CD4-positive, alpha-beta T cell treated with Interleukin-12 subunit alpha and Interleukin-12 subunit beta, for 1 hour (primary cell): ENCODE measurements at regions not wholly inside any gene's neighbourhood (a gene's known extent, or its start where the extent isn't known, plus 50 kb on each side); places are given as distances from the start of the nearest gene placed in this dataset.

Experiments used
- DNase-seq: peaks from one replicate; pipeline ENCODE4 v3.0.0-alpha.2; 2020

DNA sequence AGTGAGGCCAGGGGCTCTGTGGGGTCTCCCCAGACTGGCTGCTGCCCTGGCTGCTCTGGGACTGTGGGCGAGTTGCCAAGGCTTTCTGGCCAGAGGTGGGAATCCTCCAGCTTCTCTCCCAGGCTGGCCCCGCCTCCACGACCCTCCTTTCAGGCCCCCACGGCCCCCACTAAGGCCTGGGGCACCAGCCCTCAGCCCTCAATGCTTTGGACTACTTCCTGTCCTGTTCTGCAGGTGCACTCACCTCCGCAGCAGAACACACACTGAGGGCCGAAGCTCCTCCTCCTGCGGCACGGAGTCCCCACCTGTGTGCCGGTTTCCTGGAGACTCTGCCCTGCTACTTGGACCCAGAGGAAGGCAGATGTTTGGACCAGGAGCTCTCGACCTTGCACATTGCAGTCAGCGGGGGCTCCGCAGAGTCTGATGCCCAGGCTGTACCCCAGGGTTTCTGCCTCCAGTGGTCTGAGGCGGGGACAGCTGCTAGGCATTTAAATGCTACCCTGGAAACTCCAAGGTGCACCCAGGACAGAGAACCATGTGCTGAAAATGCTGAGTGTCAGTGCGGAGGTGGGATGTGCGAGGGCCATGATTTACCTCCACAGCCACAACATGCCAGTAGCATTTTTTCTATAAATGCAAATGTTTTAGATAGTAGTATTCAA, 223.8 kb downstream of the IRF8 start:
- no peak for DNase-seq

DNA sequence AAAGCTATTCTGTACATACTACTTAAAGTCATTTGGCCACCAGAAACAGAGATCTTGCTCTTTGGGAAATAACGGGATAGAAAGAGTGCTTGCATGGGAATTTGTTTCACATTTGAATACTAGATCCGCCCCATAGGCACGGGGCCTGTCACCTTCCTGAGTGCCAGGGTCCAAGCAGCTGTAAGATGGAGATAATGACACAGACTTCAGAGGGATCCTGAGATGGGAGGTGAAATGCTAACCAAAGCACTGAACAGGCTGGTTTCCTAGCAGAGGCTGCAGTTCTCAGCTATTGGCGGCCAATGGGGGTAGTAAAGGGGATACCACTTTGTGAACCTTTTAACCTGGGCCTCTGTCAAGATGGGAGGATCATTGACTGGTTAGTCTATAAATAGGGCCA, 225.4 kb downstream of the IRF8 start:
- DNase-seq: no peak

DNA sequence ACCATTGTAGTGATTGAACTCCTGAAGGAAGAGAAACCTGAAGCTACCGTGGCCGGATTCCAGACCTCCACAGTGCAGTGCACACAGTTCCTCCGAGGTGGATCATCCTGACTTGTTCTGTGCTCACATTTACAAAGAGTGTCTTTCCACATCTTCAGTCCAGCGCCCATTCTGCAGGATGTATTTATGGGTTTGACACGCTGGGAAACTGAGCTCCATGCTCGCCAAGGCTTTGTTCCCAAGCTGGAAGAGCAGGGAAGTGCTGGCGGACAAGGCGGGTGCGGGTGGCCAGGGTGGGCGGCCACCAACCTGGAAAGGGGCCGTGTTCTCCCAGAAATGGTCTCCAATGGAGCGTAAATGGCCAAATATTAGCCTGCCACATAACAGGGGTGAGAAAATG, 227.9 kb downstream of the IRF8 start:
- DNase-seq: no peak

DNA sequence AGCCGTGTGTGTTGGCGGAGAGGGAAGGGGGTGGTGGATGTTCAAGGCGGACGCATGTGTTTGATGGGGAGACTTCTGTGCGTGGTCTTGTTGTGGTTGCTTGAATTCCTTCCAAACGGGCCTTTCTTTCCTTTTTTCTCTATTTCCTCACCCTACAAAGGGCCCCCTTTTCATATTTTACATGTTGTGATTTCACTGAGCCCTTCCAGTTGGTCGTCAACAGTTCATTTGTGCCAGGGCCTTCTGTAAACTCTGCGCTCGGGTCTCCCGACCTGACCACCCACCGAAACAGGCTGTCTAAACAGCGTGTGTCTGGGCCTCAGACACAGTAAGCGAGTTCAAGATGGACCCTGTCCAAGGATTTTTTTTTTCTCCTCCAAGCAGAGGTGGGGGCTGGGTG, 228.4 kb downstream of the IRF8 start:
- no peak for DNase-seq

DNA sequence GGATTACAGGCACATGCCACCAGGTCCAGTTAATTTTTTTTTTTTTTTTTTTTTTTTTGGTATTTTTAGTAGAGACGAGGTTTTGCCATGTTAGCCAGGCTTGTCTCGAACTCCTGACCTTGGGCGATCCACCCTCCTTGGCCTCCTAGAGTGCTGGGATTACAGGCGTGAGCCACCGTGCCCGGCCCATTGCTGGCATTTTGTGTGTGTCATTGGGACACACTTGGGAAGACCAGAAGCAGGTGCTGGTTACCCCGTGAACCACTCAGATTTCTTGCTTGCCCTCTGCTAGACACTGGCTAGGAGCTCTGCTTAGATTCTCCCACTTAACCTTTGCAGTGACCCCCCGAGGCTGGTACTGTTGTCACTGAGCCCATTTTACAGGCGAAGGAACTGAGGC, 229.3 kb downstream of the IRF8 start:
- DNase-seq: no peak

DNA sequence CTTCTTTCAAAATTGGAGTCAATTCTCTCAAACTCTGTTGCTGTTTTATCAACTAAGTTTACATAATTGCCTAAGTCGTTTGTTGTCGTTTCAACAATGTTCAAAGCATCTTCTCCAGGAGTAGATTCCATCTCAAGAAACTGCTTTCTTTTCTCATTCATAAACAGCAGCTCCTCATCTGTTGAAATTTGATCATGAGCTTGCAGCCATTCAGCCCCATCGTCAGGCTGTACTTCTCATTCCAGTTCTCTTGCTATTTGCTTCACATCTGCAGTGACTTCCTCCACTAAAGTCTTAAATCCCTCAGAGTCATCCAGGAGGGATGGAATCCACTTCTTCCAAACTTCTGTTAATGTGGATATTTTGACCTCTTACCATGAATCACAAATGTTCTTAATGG, 230.6 kb downstream of the IRF8 start:
- no peak for DNase-seq

DNA sequence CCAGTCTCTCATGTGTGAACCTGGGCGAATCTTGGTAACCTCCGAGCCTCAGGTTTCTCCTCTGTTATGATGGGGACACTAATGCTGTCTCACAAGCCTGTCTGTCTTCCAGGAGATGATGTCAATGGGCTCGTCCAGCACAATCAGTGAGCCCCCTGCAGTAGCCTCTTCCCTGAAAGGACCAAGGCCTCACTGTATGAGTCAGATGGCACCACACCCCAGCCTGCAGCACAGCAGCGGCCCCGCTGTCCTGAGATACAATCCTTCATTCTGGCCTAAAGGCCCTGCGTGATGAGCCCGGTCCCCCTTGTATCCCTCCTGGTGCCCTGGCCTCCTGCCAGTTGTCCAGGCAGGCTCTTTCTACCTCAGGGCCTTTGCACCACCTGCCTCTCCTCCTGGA, 234.4 kb downstream of the IRF8 start:
- no peak for DNase-seq

DNA sequence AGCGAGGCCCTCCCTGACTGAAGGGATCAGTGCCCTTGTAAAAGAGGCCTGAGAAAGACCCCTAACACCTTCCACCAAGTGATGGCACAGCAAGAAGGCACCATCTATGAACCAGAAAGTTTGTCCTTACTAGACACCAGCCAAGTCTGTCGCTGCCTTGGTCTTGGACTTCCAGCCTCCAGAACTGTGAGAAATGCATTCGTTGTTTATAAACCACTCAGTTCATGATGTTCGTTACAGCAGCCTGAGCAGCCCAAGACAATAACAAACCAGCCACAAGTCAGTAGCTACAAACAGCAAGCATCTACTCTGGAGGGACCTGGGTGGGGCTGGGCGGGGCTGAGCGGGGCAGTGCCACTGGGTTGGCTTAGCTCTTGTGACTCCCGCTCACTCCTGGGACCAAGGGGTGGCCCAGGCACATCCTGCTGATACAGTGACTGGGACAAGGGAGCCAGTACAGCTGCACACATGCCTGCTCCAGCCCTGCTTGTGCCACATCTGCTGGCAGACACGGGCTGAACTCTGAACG, 234.9 kb downstream of the IRF8 start:
- DNase-seq: no peak

DNA sequence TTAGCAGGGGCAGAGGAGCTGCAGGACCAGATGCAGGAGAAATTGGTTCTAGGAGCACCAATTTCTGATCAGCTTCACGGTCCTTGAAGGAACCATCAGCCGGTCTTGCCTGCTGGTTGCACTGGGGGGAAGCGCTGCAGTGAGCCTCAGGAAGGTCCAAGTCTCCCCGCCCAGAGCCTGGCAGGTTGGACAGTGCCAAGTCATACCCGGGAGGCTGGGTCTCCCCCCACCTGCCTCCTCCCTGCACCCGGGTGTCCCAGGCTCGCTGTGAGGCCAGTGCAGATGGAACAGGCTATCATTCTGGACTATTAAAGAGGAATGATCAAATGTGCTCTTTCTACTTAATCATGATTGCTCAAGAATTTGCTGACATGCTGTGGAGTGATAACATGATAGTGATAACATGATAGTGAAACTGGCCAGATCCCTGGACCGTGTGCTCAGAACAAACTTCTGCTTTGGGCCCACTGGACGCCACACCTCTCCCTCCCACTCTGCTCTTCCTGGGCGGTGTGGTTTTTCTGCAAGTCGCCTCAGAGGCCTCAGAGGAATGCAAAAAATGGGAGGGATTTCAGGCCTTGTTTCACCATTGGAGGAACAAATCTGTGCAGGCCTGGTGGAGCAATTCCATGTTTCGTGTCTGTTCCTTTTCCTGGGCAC, 236.0 kb downstream of the IRF8 start:
- DNase-seq: no peak

DNA sequence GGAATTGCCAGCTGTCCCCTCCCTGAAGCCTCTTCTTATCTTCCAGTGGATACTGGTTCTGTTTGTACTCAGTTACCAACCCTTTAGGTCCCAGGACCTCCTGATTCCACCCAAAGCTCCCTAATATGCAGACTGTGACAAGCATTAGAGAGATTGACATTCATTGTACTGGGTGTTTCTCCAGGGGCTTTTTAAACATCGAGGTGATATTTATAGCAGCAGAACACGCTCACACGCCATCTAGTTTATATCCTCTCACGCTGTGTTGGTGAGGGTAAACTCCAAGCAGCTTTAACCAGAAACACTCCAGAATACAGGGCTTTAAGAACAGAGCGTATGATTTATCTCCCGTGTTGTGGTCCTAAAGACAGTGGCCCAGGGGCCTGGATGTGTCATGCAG, 238.4 kb downstream of the IRF8 start:
- DNase-seq: no peak

DNA sequence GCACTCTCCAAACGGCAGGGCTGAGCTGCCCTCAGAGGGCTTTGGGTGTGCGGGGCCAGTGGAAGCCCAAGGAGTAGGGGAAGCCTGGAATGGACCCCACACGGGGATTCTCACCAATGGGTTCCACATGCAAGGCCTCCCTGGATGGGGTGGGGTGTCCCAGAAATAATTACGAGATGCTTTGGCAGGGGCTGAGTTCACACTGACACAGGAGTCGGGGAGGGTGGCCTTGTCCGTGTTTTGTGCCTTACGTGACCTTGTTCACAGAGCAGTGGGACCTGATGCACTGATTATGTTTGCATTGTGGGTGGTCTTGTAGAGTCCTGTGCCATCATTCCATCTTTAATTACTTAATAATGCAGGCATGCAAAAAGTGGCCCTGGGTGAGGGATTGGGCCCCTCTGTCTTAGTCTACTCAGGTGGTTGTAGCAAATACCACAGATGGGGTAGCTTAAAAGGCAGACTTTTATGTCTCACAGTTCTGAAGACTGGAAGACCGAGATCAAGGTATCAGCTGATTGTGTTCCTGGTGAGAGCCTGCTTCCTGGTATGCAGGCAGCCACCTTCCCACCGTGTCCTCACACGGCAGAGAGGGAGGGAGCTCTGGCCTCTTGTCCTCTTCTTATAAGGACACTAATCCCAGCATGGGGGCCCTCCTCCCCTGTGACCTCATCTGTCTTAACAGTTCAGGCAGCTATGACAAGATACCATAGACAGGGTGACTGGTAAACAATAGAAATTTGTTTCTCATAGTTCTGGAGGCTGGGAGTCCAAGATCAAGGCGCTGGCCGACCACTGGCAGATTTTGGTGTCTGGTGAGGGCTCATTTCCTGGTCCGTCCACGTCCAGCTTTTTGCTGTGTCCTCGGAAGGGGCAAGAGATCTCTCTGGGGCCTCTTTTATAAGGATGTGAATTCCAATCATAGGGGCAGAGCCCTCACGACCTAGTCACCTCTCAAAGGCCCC, 239.4 kb downstream of the IRF8 start:
- DNase-seq: no peak

DNA sequence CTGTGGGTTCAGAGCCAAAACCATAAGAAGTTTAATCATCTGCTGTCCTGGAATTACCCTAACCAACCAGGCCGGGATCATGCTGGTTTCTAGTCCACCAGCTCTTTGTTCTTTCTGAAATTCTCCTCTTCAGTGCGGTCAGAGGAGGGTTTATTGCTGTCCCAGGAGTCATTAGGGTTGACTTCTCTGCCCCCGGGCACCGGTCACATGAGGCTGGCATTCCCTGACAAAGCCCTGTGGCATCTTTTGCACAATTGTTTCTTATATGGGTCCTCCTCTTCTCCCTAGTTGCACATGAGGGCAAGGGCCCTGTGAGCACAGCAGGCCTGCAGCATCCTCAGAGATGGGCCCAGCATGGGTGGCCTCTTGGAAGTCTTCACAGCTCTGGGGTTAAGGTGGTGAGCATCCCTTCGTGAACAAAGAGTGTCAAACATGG, 243.9 kb downstream of the IRF8 start:
- DNase-seq: no peak

DNA sequence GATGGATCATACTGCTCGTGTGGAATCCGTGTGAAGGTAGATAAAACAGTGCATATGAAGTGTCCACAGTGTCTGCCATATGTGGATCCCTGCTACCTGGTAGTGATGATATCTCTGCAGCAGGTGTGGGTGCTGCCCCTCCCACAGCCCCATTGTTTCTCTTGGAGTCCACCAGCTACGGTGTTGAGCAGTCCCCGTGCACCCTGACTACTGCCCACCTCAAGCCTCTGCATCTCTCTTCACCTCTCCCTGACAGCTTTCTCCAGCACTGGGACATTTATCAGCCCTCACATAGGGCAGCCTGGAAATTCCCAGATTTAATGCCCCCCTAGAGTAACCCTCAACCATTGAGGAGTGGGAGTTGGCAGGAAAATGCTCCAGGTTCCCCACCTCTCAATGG, 244.7 kb downstream of the IRF8 start:
- no peak for DNase-seq

DNA sequence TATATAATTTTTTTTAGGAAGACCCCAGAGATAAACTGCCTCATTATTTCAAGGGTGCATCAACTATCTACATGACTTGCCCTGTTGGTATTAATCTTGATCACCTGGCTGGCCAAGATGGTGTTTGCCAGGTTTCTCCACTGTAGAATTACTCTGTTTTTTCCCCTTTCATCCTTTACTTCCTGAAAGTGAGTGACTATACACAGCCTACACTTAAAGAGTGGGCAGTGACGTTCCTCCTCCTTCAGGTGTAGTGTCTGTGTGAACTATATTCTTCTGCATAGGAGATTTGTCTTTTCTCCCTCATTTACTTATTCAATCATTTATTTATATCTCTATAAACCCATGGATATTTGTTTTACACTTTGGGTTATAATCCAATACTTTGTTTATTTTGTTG, 246.7 kb downstream of the IRF8 start:
- no peak for DNase-seq

DNA sequence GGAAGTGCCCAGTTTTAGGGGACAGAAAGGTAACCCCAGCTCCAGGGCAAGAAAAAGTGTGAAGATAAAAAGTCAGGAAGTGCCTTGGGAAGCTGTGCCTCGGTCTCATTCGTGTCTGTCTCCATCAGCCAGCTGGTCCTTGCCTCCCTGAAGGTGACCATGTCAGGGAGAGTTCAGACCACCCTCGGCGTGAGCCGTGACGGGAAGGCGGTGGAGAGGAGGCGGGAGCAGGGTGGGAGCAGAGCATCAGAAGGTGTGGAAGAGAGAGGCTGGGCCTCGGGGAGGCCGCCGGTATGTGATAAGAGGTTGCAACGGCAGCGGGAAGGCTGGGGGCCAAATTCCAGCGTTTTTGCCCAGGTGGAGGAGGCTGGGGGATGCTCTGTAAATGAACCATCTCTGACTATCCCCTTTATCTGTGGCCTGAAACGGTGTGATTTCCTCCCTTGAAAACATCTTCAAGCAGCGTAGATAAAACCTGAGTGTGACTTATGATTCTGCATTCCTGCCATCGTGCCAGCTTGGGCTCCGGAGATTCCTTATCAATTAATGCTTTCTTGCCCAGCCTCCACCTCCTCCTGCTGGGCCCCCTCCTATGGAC, 251.8 kb downstream of the IRF8 start:
- DNase-seq: no peak

DNA sequence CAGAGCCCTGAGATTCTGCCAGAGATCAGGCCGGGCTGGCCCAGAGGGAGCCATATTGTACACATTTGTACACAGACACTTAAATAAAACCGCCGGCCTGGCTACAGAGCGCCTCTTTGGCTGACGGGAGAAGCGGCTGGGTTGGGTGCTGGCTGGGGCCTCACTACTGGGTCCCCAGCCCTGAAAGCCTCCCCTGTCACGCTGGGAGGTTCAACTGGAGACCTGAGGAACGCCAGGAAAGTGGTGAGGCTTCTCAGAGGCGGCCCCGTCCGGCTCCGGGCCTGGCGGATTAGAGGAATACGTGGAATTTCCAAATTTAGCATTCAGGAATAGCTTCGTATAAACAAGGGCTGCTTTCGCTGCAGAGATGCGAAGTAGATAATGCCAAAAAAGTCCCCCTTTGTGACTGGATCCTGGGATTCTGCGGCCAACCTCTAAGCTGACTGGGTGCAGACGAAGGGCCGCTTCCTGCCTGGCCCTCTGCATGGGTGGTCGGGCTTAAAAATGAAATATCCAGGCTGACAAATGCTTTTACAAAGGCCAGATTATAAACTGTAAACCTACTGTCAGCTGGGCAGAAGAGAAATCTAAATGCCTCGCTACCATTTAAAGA, 252.4 kb downstream of the IRF8 start:
- DNase-seq: no peak

DNA sequence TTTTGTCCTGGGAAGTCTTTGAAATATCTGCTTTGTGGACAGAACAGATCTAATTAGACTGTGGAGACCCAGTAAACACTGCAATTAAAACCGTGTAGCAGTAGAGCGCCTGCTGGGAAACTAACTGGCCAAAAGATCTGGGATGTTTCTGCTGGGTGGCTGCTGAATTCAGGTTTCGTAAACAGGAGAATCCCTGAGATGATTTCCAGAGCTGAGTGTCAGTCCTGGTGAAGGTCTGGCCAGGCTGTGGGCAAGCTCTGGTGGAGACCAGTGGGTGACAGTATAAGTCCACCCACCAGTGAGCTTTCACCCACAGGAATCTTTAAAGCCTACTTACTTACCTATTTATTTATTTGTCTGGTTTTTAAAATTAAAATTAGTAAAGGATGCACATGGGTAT, 257.2 kb downstream of the IRF8 start:
- no peak for DNase-seq

DNA sequence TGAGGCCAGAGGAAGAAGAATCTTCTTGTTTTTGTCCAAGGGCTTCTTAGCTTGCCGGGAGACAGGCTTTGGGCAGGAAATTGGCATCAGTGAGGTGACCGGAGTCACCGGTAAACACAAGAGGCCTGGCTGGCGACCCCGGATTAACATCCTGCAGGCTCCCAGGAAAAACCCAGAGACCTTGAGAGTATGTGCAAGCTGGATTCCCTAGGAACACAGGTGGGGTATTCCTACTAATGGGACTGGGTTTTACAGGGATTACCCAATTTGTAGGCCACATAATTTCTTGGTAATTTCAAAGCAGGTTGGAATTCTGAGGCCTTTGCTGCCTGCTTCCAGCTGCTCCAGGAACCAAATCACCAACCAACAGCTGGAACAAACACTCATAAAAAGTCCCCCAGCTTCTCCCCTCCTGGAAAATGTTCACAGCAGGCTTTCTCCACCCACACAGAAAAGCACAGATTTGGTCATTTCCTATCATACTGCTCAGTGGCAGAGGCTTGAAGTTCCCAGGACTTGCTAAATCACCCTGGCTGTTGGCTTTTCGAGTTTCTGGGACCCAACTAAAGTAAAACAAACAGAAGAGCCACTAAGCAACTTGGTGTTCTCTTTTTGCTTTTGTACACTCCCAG, 258.8 kb downstream of the IRF8 start:
- DNase-seq: no peak

DNA sequence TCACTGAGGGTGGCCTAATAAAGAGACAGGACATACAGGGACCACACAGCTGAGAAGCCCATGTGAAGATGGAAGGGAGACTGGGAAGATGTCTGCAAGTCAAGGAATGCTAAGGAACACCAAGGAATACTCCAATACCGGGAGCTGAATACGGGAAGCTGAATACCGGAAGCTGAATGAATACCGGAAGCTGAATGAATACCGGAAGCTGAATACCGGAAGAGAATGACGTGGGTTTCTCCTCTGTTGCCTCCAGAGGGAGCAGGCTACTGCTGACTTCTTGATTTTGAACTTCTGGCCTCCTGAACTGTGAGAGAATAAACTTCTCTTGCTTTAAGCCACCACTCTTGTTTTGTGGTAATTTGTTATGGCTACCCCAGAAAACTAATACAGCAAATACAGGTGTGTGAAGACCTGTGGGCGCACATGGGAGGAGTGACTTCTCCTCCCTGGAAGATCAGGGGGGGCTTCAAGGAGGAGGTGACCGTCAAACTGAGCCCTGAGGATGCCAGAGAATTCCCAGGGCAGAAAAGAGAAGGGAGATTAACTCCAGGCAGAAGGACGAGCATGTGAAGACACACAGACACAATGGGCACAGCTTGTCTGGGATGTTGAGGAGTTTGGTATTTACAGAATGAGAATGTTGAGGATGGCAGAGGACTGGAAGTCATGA, 259.9 kb downstream of the IRF8 start:
- no peak for DNase-seq

DNA sequence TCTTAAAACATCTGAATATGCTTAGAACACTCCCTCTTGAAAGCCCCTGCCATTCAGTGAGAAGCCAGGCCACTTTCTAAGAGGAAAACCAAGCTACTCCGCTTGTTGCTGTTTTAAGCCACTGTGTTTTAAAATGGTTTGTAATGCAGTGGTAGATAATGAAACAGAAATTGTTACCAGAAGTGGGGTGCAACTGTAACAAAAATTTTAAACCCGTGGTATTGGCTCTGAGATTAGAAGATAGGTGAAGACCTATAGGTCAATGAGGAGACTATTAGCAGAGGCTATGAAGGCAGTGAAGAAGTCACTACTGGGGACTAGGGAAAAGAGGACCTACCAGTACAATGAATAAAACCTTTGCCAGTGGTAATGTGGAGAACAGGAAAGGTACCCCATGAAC, 266.5 kb downstream of the IRF8 start:
- DNase-seq: no peak

DNA sequence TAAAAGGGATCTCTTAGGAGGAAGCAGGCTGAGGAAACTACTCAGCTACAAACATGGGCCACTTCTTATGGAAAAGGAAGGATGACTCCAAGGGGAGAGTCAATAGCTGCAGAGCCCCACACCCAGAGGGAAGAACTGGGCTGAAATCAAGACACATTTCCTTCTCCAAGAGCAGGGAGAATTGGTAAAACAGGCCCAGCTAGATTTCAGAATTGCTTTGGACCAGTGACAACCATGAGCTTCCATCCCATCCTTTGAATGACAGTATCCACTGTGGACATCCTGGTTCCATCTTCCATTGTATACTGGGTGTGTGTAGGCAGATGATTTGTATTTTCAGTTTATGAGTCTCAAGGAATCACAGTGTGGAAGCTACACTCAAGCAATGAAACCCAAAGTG, 267.5 kb downstream of the IRF8 start:
- no peak for DNase-seq

DNA sequence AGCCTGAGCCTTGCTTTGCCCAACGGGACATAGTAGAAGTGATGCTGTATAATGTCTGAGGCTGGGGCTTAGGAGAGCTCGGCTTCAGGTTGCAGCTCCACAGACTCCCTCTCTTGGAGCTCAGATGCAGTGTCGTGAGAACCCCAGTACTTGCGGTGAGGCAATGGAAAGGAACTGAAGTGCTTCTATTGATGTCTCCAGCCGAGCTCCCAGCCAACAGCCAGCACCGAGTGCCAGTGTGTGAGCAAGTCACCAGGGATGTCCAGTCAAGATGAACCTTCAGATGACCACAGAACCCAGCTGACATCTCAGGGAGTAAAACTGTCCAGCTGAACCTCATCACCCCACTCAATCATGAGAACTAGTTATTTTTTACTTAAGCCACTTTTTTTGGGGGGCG, 268.1 kb downstream of the IRF8 start:
- no peak for DNase-seq
